ENCODE measurements at regions not wholly inside any gene's neighbourhood (a gene's known extent, or its start where the extent isn't known, plus 50 kb on each side); places are given as distances from the start of the nearest gene placed in this dataset.

DNA sequence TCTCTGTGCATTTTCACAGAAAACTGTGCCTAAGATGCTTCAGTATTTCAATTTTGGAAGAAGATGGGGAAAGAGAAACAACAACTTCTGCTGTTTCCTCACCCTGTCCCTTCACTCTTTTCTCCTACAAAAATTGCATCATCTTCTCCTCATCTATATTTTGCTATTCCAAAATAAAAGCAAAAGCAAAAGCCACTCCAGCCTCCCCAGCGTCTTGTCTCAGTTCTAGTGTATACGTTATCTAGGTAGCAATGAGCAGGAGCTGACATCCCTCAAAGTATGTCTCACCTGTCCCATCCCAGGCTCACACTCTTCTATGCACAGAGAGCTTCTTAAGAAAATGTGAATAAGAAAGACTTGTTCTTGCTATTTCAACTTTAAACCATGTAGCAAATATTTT, 163.8 kb upstream of the TAB2 start:
- no peak for DNase-seq (ENCODE audit: extremely low read depth, low read depth)
- TF ChIP-seq, protein P1, sequence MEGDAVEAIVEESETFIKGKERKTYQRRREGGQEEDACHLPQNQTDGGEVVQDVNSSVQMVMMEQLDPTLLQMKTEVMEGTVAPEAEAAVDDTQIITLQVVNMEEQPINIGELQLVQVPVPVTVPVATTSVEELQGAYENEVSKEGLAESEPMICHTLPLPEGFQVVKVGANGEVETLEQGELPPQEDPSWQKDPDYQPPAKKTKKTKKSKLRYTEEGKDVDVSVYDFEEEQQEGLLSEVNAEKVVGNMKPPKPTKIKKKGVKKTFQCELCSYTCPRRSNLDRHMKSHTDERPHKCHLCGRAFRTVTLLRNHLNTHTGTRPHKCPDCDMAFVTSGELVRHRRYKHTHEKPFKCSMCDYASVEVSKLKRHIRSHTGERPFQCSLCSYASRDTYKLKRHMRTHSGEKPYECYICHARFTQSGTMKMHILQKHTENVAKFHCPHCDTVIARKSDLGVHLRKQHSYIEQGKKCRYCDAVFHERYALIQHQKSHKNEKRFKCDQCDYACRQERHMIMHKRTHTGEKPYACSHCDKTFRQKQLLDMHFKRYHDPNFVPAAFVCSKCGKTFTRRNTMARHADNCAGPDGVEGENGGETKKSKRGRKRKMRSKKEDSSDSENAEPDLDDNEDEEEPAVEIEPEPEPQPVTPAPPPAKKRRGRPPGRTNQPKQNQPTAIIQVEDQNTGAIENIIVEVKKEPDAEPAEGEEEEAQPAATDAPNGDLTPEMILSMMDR (IDR thresholded peaks at IDR 0.05; ENCODE audit: low read depth, low read length, missing control alignments) = no peak
- H3K4me3 ChIP-seq (replicated peaks; ENCODE audit: low read depth, low read length) = no peak overlapping the region

DNA sequence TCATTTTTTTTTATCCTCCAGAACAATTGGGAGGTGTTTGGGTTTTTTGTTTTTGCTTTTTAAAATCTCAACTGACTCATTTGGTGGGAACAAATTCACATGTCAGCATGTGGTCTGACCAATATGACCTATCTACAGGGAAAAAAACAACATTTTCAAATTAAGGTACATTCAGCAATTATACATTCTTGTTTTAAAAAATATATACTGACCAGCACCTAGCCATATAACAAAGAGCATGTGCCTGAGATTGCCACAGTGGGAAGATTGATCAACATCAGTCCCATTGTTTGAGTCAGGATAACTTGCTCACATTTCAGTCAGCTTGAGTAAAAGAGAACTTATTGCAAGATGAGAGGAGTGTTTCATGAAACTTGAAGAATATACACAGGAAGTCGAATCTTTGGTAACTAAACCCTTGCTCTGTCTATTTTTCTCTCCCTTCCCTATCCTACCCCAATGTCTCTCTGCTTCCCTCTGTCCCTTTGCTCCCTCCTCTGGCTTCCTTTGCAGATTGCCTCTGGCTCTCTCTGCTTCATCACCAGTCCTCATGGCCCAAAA, 163.2 kb upstream of the TAB2 start:
- no peak overlapping the region for H3K4me3 ChIP-seq (replicated peaks; ENCODE audit: low read depth, low read length)
- DNase-seq (ENCODE audit: extremely low read depth, low read depth) = no peak
- TF ChIP-seq, protein P1 (IDR thresholded peaks at IDR 0.05; ENCODE audit: low read depth, low read length, missing control alignments) = no peak

DNA sequence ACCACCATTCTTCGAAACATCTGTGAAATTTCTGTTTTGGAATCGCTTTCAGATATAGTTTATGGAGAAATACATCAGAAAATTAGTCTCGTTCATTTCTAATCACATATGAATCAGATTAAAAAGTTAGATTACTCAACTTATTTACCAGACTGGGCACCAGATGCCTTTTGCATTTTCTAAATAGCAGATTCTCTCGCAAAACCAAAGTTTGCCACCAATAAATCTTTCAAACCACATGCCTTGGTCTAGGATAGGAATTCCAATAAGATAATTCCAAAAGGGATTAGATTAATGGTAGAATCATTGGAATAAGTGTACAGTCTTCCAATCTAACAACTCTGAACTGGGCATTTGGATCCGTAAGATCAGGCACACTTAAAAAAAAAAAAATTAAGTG, 160.4 kb upstream of the TAB2 start:
- TF ChIP-seq, protein P1 (IDR thresholded peaks at IDR 0.05; ENCODE audit: low read depth, low read length, missing control alignments) = no peak
- no peak overlapping the region for H3K4me3 ChIP-seq (replicated peaks; ENCODE audit: low read depth, low read length)
- DNase-seq (ENCODE audit: extremely low read depth, low read depth) = no peak

DNA sequence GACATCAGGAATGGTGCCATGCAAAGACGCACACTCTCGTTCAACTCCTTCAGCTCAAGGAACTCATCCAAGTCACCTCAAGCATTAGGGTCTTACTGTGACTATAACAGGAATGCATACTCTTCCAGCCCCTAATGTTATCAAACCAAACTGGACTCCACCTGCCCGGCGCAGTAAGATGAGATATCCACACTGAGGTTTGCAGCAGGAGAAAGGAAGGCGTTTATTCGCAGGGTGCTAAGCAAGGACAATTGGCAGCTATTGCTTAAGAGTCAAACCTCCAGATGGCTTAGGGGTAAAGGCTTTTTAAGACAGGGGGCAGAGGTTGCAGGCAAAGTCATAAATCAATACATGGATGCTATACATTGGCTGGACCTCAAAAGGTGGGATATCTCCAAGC, 159.4 kb upstream of the TAB2 start:
- TF ChIP-seq, protein P1 (IDR thresholded peaks at IDR 0.05; ENCODE audit: low read depth, low read length, missing control alignments) = no peak
- H3K4me3 ChIP-seq (replicated peaks; ENCODE audit: low read depth, low read length) = no peak overlapping the region
- no peak for DNase-seq (ENCODE audit: extremely low read depth, low read depth)

DNA sequence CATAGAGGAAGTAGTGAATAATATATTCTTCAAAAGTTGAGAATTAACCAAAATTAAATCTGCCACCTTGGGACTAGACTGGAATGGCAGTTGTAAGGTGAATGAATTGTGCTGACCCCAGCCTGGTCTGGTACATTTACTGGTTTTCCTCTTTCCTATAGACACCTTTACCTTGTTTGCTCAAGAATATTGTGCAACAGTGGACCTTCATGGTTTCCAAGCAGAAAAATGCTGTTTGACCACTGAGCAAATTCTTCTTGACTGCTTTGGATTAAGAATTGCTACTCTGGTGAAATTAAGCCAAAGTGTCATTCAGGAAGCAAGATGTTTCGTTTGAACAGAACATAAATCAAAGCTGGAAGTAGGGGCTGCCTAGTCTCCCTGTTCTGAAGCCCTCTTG, 156.6 kb upstream of the TAB2 start:
- DNase-seq (ENCODE audit: extremely low read depth, low read depth) = no peak
- no peak overlapping the region for H3K4me3 ChIP-seq (replicated peaks; ENCODE audit: low read depth, low read length)
- TF ChIP-seq, protein P1 (IDR thresholded peaks at IDR 0.05; ENCODE audit: low read depth, low read length, missing control alignments) = no peak

DNA sequence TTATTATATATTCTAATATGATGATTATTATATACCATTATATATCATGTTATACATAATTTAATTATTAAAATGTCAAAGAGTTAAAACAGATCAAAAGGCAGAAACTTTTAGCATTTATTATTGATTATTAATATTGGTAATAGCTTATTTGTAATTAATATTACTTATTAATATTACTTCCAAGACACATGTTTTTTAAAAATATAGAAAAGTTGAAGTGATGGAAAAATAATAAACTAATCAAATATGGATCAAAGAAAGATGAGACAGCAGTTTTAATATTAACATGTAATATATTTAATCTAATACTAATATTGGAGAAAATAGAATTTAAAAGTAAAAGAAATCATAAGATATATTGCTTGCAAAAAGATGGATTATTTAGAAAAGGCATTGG, 154.6 kb upstream of the TAB2 start:
- H3K4me3 ChIP-seq (replicated peaks; ENCODE audit: low read depth, low read length) = no peak overlapping the region
- no peak for DNase-seq (ENCODE audit: extremely low read depth, low read depth)
- TF ChIP-seq, protein P1 (IDR thresholded peaks at IDR 0.05; ENCODE audit: low read depth, low read length, missing control alignments) = no peak

DNA sequence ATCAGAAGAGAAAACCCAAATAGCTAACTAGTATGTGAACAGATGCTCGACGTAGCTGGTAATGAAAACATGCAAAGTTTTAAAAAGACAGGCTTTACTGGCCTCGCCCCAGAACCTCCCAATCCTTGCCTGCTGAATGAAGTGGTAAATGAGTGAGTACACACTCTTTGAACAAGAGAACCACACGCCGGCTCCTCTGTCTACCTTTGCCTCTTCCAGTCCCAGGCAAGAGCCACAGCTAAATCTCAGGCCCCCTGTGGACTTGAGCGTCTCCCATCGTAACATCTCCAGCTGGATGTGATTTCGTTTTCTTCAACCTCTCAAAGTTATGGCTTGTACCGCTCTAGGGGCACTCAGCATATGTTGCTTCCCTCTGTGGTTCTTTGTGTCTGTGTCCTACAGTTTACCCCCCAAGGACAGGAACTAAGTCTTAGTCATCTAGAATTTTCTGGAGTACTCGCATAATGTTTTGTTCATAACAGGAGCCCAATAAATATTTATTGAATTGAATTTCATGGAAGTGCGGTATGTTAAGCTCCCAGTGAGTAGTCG, 153.2 kb upstream of the TAB2 start:
- TF ChIP-seq, protein P1 (IDR thresholded peaks at IDR 0.05; ENCODE audit: low read depth, low read length, missing control alignments) = no peak
- DNase-seq (ENCODE audit: extremely low read depth, low read depth) = no peak
- H3K4me3 ChIP-seq (replicated peaks; ENCODE audit: low read depth, low read length) = no peak overlapping the region
